Subcutaneous abdominal adipose tissue (tissue), 5 donors: ENCODE measurements at regions not wholly inside any gene's neighbourhood (a gene's known extent, or its start where the extent isn't known, plus 50 kb on each side); places are given as distances from the start of the nearest gene placed in this dataset.

ENCODE experiments used
- H3K27ac ChIP-seq: one replicate; pipeline ENCODE4 v1.7.0; 2013; ENCODE audit warnings: low read depth, mild to moderate bottlenecking, inconsistent platforms, low read length, moderate library complexity
- H3K27me3 ChIP-seq, 5 donors: one replicate each; pipeline ENCODE4 v1.7.0; 2013; ENCODE audit warnings: low read length in 5 of 5, inconsistent platforms in 1 of 5; ENCODE audit not compliant: control insufficient read depth in 5 of 5, insufficient read depth in 4 of 5
- H3K36me3 ChIP-seq, 5 donors: one replicate each; pipeline ENCODE4 v1.7.0; 2013; ENCODE audit warnings: low read length in 5 of 5; ENCODE audit not compliant: control insufficient read depth in 5 of 5, insufficient read depth in 5 of 5
- H3K4me1 ChIP-seq, 5 donors: one replicate each; pipeline ENCODE4 v1.7.0; 2013; ENCODE audit warnings: low read length in 5 of 5, mild to moderate bottlenecking in 3 of 5, moderate library complexity in 1 of 5; ENCODE audit not compliant: control insufficient read depth in 5 of 5, insufficient read depth in 5 of 5
- H3K4me3 ChIP-seq, 5 donors: one replicate each; pipeline ENCODE4 v1.7.0; 2013; ENCODE audit warnings: low read length in 5 of 5, low read depth in 1 of 5
- H3K9ac ChIP-seq, 5 donors: one replicate each; pipeline ENCODE4 v1.7.0; 2013; ENCODE audit warnings: low read length in 5 of 5, mild to moderate bottlenecking in 4 of 5, moderate library complexity in 3 of 5
- H3K9me3 ChIP-seq, 5 donors: one replicate each; pipeline ENCODE4 v1.7.0; 2013; ENCODE audit warnings: low read length in 5 of 5; ENCODE audit not compliant: control insufficient read depth in 5 of 5
- donor health status: healthy.
- donor health status: healthy.
- donor health status: healthy.
- donor health status: healthy.
- donor health status: healthy.

- H3K4me3 ChIP-seq = no peak overlapping the region
- no peaks in the 10 kb centered on the region for H3K4me1 ChIP-seq
- H3K27me3 ChIP-seq = peaks cover 0 to 3% (median 0%) of the 10 kb centered on the region in 5 donors
Observed at GRCh38 chr10:7007600-7008190, 403.1 kb downstream of the SFMBT2 start.

GRCh38 chr10:7006566-7006965 lies 404.3 kb downstream of the SFMBT2 start:
- H3K4me3 ChIP-seq = no peak overlapping the region
- peaks cover 0 to 5% (median 5%) of the 10 kb centered on the region in 5 donors for H3K9me3 ChIP-seq
- peaks cover 0 to 3% (median 0%) of the 10 kb centered on the region in 5 donors for H3K27me3 ChIP-seq
- no peaks in the 10 kb centered on the region for H3K4me1 ChIP-seq
- H3K9ac ChIP-seq = no peak overlapping the region
- no peak overlapping the region for H3K27ac ChIP-seq
- H3K36me3 ChIP-seq = no peaks in the 10 kb centered on the region

More at GRCh38 chr10:7007600-7008190, 403.1 kb downstream of the SFMBT2 start:
- Histone ChIP-seq H3K27ac (no peak overlapping the region), H3K36me3 (no peaks in the 10 kb centered on the region), H3K9me3 (peaks cover 0 to 1% (median under 1%) of the 10 kb centered on the region in 5 donors), H3K9ac (no peak overlapping the region)

GRCh38 chr10:7003831-7004395 lies 406.9 kb downstream of the SFMBT2 start:
- no peak overlapping the region for H3K27ac ChIP-seq
- H3K9me3 ChIP-seq = peaks cover 0 to 5% (median 5%) of the 10 kb centered on the region in 5 donors
- H3K9ac ChIP-seq = no peak overlapping the region
- no peaks in the 10 kb centered on the region for H3K36me3 ChIP-seq
- no peaks in the 10 kb centered on the region for H3K4me1 ChIP-seq
- H3K27me3 ChIP-seq = peaks cover 0 to 6% (median 3%) of the 10 kb centered on the region in 5 donors
- H3K4me3 ChIP-seq = no peak overlapping the region

GRCh38 chr10:7000061-7000460 lies 410.8 kb downstream of the SFMBT2 start:
- H3K27ac ChIP-seq = no peak overlapping the region
- peaks cover 0 to 6% (median 3%) of the 10 kb centered on the region in 5 donors for H3K27me3 ChIP-seq
- no peak overlapping the region for H3K4me3 ChIP-seq
- H3K9ac ChIP-seq = no peak overlapping the region
- H3K9me3 ChIP-seq = peaks cover 0 to 5% (median 5%) of the 10 kb centered on the region in 5 donors
- no peaks in the 10 kb centered on the region for H3K36me3 ChIP-seq
- no peaks in the 10 kb centered on the region for H3K4me1 ChIP-seq

GRCh38 chr10:6999232-6999925 lies 411.5 kb downstream of the SFMBT2 start:
- Histone ChIP-seq H3K27ac (no peak overlapping the region), H3K36me3 (no peaks in the 10 kb centered on the region), H3K9me3 (peaks cover 0 to 5% (median 5%) of the 10 kb centered on the region in 5 donors), H3K4me3 (no peak overlapping the region), H3K27me3 (peaks cover 0 to 6% (median 3%) of the 10 kb centered on the region in 5 donors), H3K4me1 (no peaks in the 10 kb centered on the region), H3K9ac (no peak overlapping the region)

- no peaks in the 10 kb centered on the region for H3K36me3 ChIP-seq
- H3K4me3 ChIP-seq = no peak overlapping the region
- H3K9ac ChIP-seq = no peak overlapping the region
- peaks cover 0 to 3% (median 2%) of the 10 kb centered on the region in 5 donors for H3K9me3 ChIP-seq
- no peak overlapping the region for H3K27ac ChIP-seq
- peaks cover 0 to 6% (median 3%) of the 10 kb centered on the region in 5 donors for H3K27me3 ChIP-seq
- no peaks in the 10 kb centered on the region for H3K4me1 ChIP-seq
Observed at GRCh38 chr10:6997509-6997908, 413.3 kb downstream of the SFMBT2 start.

GRCh38 chr10:6996431-6996830 lies 414.4 kb downstream of the SFMBT2 start:
- H3K36me3 ChIP-seq = no peaks in the 10 kb centered on the region
- no peaks in the 10 kb centered on the region for H3K4me1 ChIP-seq
- H3K27ac ChIP-seq = no peak overlapping the region
- no peaks in the 10 kb centered on the region for H3K9me3 ChIP-seq
- H3K27me3 ChIP-seq = peaks cover 0 to 5% (median 3%) of the 10 kb centered on the region in 5 donors
- no peak overlapping the region for H3K4me3 ChIP-seq
- H3K9ac ChIP-seq = no peak overlapping the region

GRCh38 chr10:6995831-6996230 lies 415.0 kb downstream of the SFMBT2 start:
- H3K9me3 ChIP-seq = no peaks in the 10 kb centered on the region
- no peak overlapping the region for H3K9ac ChIP-seq
- H3K4me3 ChIP-seq = no peak overlapping the region
- H3K27ac ChIP-seq = no peak overlapping the region
- no peaks in the 10 kb centered on the region for H3K4me1 ChIP-seq
- peaks cover 0 to 3% (median 0%) of the 10 kb centered on the region in 5 donors for H3K27me3 ChIP-seq
- no peaks in the 10 kb centered on the region for H3K36me3 ChIP-seq

- Histone ChIP-seq H3K4me3 (no peak overlapping the region), H3K27me3 (peaks cover 0 to 3% (median 0%) of the 10 kb centered on the region in 5 donors), H3K4me1 (no peaks in the 10 kb centered on the region), H3K9me3 (no peaks in the 10 kb centered on the region), H3K9ac (no peak overlapping the region), H3K36me3 (no peaks in the 10 kb centered on the region), H3K27ac (no peak overlapping the region)
Observed at GRCh38 chr10:6995341-6995740, 415.3 kb upstream of the PRKCQ start.

DNA sequence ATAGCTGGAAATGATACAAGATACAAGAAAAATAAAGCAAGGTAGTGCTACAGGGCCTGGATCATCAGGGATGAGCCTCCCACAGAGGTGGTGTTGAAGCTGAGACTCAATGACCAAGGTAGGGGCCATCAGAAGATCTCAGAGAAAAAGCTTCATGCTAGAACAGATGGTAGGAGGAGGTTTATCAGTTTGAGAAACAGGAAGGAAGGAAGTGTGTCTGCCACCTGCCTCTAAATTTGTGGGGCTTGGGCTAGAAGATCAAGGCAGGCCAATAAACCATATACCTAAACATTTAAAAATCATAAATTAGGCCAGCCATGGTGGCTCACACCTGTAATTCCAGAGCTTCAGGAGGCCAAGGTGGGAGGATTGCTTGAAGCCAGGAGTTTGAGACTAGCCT lies 410.8 kb upstream of the PRKCQ start:
- Histone ChIP-seq H3K27ac (no peak overlapping the region), H3K4me3 (no peak overlapping the region), H3K36me3 (no peaks in the 10 kb centered on the region), H3K9ac (no peak overlapping the region), H3K27me3 (peaks cover 0 to 3% (median 0%) of the 10 kb centered on the region in 5 donors), H3K4me1 (no peaks in the 10 kb centered on the region), H3K9me3 (no peaks in the 10 kb centered on the region)
